K562 (cell line): ENCODE measurements at regions not wholly inside any gene's neighbourhood (a gene's known extent, or its start where the extent isn't known, plus 50 kb on each side); places are given as distances from the start of the nearest gene placed in this dataset.

Source experiments
- ATAC-seq: fragments of 200-7000 bp; cut with Tn5 transposase; 3 replicates; pipeline ENCODE4 v1.9.1; 2020; ENCODE audit warnings: moderate library complexity
- BruUV-seq: library from RNA; stranded (reverse); fragments of 400-500 nt; replicated peaks from 2 replicates; lab custom pipeline; 2021; lab: Mats Ljungman, UMichigan
- CTCF ChIA-PET: fragments of 300-600 bp; formaldehyde crosslinking; extraction: SDS; loops from one replicate; lab custom pipeline; 2021; ENCODE audit warnings: low intra/inter-chr PET ratio; lab: Yijun Ruan, JAX
- POLR2A ChIA-PET: fragments of 300-600, 350-650 bp; sonication (Branson Sonifier 250); formaldehyde crosslinking; extraction: SDS; loops from one replicate; lab custom pipeline; 2021; ENCODE audit warnings: antibody characterized with exemption, inconsistent platforms; lab: Yijun Ruan, JAX
- DNase-seq, 4 experiments: peaks; one replicate each; pipeline versions ENCODE4 v3.0.0 to v3.0.0-alpha.2; 2011 to 2018; ENCODE audit warnings: low spot score in 3 of 4, mixed read lengths in 3 of 4; ENCODE audit errors: extremely low read depth in 1 of 4
- FAIRE-seq: peaks from 2 replicates; lab custom pipeline; 2011; peaks lifted over from hg19 to GRCh38; lab: Jason Lieb, UNC
- H2AFZ ChIP-seq: 2 replicates; pipeline ENCODE4 v1.6.0; 2011; ENCODE audit warnings: low read depth, low read length, control low read depth, inconsistent platforms
- H3K27ac ChIP-seq: fragments of 200-600 bp; 3 replicates; pipeline ENCODE4 v1.8.0; 2011; ENCODE audit warnings: low read depth, mild to moderate bottlenecking, control low read depth, inconsistent platforms, low read length, moderate library complexity, mixed read lengths; ENCODE audit errors: extremely low read depth
- H3K27me3 ChIP-seq, 2 experiments: fragments of 300-600 bp in 1 of 2; 2 replicates in 1 of 2; 3 replicates in 1 of 2; pipeline versions ENCODE4 v1.6.0 to v1.8.0; 2011; ENCODE audit warnings: inconsistent platforms in 2 of 2, low read length in 2 of 2, mild to moderate bottlenecking in 1 of 2, mixed read lengths in 1 of 2, moderate library complexity in 1 of 2; ENCODE audit not compliant: control insufficient read depth in 2 of 2, insufficient read depth in 2 of 2
- H3K36me3 ChIP-seq: fragments of 300-600 bp; 3 replicates; pipeline ENCODE4 v1.8.0; 2011; ENCODE audit warnings: mild to moderate bottlenecking, low read length, inconsistent platforms; ENCODE audit not compliant: control insufficient read depth, insufficient read depth
- H3K4me1 ChIP-seq, 2 experiments: fragments of 200-600 bp in 1 of 2; replicated peaks in 1 of 2; 2 replicates in 1 of 2; 3 replicates in 1 of 2; pipeline versions ENCODE4 v1.5.1 to v1.8.0; 2011; ENCODE audit warnings: inconsistent platforms in 2 of 2, low read length in 2 of 2, mild to moderate bottlenecking in 1 of 2, mixed read lengths in 1 of 2, moderate library complexity in 1 of 2; ENCODE audit not compliant: control insufficient read depth in 2 of 2, insufficient read depth in 2 of 2
- H3K4me2 ChIP-seq: 2 replicates; pipeline ENCODE4 v1.6.1; 2011; ENCODE audit warnings: low read length, control low read depth, inconsistent platforms, mixed read lengths; ENCODE audit not compliant: insufficient read depth
- H3K4me3 ChIP-seq: fragments of 200-600 bp; sonication (generic), shearing (Covaris generic); 2 replicates; pipeline ENCODE4 v1.5.1; 2016; ENCODE audit warnings: control low read depth, inconsistent platforms
- H3K79me2 ChIP-seq: fragments of 200-600 bp; 3 replicates; pipeline ENCODE4 v1.8.0; 2011; ENCODE audit warnings: low read length, inconsistent platforms; ENCODE audit not compliant: control insufficient read depth, insufficient read depth
- H3K9ac ChIP-seq, 2 experiments: 2 replicates each; pipeline versions ENCODE4 v1.6.0 to v1.6.1; 2011; ENCODE audit warnings: low read depth in 2 of 2, low read length in 2 of 2, control low read depth in 1 of 2, inconsistent platforms in 1 of 2, mild to moderate bottlenecking in 1 of 2, mixed read lengths in 1 of 2; ENCODE audit not compliant: insufficient read depth in 1 of 2
- H3K9me1 ChIP-seq: one replicate; pipeline ENCODE4 v1.6.0; 2011; ENCODE audit warnings: inconsistent platforms, mild to moderate bottlenecking, low read length, moderate library complexity; ENCODE audit not compliant: control insufficient read depth, insufficient read depth
- H3K9me3 ChIP-seq: replicated peaks from 2 replicates; pipeline ENCODE4 v1.5.1; 2011; ENCODE audit warnings: low read depth, low read length, inconsistent platforms; ENCODE audit not compliant: control insufficient read depth, insufficient read depth
- H4K20me1 ChIP-seq: replicated peaks from 2 replicates; pipeline ENCODE4 v1.6.1; 2011; ENCODE audit warnings: low read length, inconsistent platforms, mixed read lengths; ENCODE audit not compliant: control insufficient read depth, insufficient read depth
- ATF4 ChIP-seq: fragments of 450-650 bp; formaldehyde crosslinking; IDR thresholded peaks from 2 replicates; pipeline ENCODE4 v1.4.0; 2022; ENCODE audit warnings: mild to moderate bottlenecking, moderate library complexity
- GTF2A2 ChIP-seq: IDR thresholded peaks from 2 replicates; pipeline ENCODE4 v1.6.1; 2016; ENCODE audit warnings: mild to moderate bottlenecking, missing genetic modification characterization, missing compliant biosample characterization
- ZNF830 ChIP-seq: fragments of 250-450 bp; sonication (Bioruptor Pico); IDR thresholded peaks from 2 replicates; pipeline ENCODE4 v1.5.0; 2021; ENCODE audit warnings: mild to moderate bottlenecking
- WGBS: fragments of 100-300 bp; shearing (Covaris generic); methylation state at CpG from one replicate; pipeline ENCODE4 v1.1.6; 2016; ENCODE audit warnings: low coverage, mixed read lengths; ENCODE audit not compliant: insufficient coverage; ENCODE audit errors: missing lambda C conversion rate; 5-methylcytosine and 5-hydroxymethylcytosine counted together
- in situ Hi-C: fragments of 300-500 bp; cut with MboI; formaldehyde crosslinking; loops from 4 replicates; pipeline ENCODE4 v1.15.0; 2018; ENCODE audit warnings: inconsistent platforms, mixed read lengths
- intact Hi-C: fragments of 100-400 bp; cut with micrococcal nuclease; formaldehyde crosslinking; loops from 2 replicates; pipeline ENCODE4 v1.14.2; 2022

- peak; percentile 49 for ATAC-seq
- H3K4me1 ChIP-seq: peaks cover 0 to 3% of the 10 kb centered on the region in 2 experiments; a peak in 2 of 5 replicates
- H3K36me3 ChIP-seq: no peaks in the 10 kb centered on the region
- H3K27ac ChIP-seq: no peak overlapping the region
- no peaks in the 10 kb centered on the region for H3K27me3 ChIP-seq
- H3K4me2 ChIP-seq: no peak overlapping the region
- intact Hi-C loops (loop anchor here (5.0 kb wide), 1 partner anchor 63 kb away; the partner anchor contains the start of gene USP9X), in situ Hi-C loops (no loop called here)
- DNase-seq: no peak
- peak overlapping the region; percentile 70 for H2AFZ ChIP-seq
- H3K4me3 ChIP-seq: no peak overlapping the region
- H4K20me1 ChIP-seq: no peaks in the 10 kb centered on the region
- no peaks in the 10 kb centered on the region for H3K9me1 ChIP-seq
- H3K79me2 ChIP-seq: no peaks in the 10 kb centered on the region
- H3K9ac ChIP-seq: no peak overlapping the region
- no peaks in the 10 kb centered on the region for H3K9me3 ChIP-seq
- POLR2A ChIA-PET: no interaction called here
- 50% methylated on average over 6 of the region's 6 CpGs for WGBS
- FAIRE-seq: no peak
- TF ChIP-seq ZNF830 (no peak), GTF2A2 (tag) (no peak), ATF4 (CRISPR knock-in tag) (no peak)
- CTCF ChIA-PET: no interaction called here
- no TSS peak for BruUV-seq
Measured at GRCh38 chrX:41024755-41025154, 60.5 kb upstream of the USP9X start.
